Stomach (tissue), 8 donors: ENCODE measurements at regions not wholly inside any gene's neighbourhood (a gene's known extent, or its start where the extent isn't known, plus 50 kb on each side); places are given as distances from the start of the nearest gene placed in this dataset.
"Not testable (repeated sequence)": the region's sequence is repeated elsewhere in the genome, so short reads cannot be mapped to it uniquely, and the experiment has no call there.

ENCODE experiments used
- DNase-seq, 2 donors: peaks; one replicate each; pipeline versions ENCODE4 v3.0.0 to v3.0.0-alpha.2; 2013 to 2019
- H3K27ac ChIP-seq, 5 donors: fragments of 200-600 bp in 4 of 5; sonication (generic) in 4 of 5; one replicate each; pipeline ENCODE4 v1.5.1; 2013 to 2019; ENCODE audit warnings: mild to moderate bottlenecking in 1 of 5, moderate library complexity in 1 of 5
- H3K27me3 ChIP-seq, 3 donors: fragments of 200-600 bp; sonication (generic); one replicate each; pipeline ENCODE4 v1.5.1; 2017 to 2019; ENCODE audit warnings: mixed run types in 1 of 3
- H3K36me3 ChIP-seq, 4 donors: fragments of 200-600 bp; sonication (generic); 1 replicate in 3 of 4; 2 replicates in 1 of 4; pipeline ENCODE4 v1.5.1; 2016 to 2019
- H3K4me1 ChIP-seq, 4 donors: fragments of 200-600 bp; sonication (generic); one replicate each; pipeline ENCODE4 v1.5.1; 2016 to 2019
- H3K4me3 ChIP-seq, 4 donors: fragments of 200-600 bp; sonication (generic) in 3 of 4; one replicate each; pipeline ENCODE4 v1.5.1; 2016 to 2019; ENCODE audit warnings: mild to moderate bottlenecking in 1 of 4
- H3K9me3 ChIP-seq, 4 donors: fragments of 200-600 bp; sonication (generic); one replicate each; pipeline ENCODE4 v1.5.1; 2016 to 2019
- EP300 ChIP-seq: sonication (generic); formaldehyde crosslinking; IDR thresholded peaks from one replicate; pipeline ENCODE4 v1.6.1; 2017; ENCODE audit warnings: antibody characterized with exemption
- POLR2A ChIP-seq, 4 donors: fragments of 450-650 bp; IDR thresholded peaks; one replicate each; pipeline ENCODE4 v1.6.1; 2016; ENCODE audit warnings: antibody characterized with exemption in 4 of 4, control low read depth in 2 of 4, mild to moderate bottlenecking in 1 of 4, moderate library complexity in 1 of 4
- POLR2AphosphoS5 ChIP-seq, 3 donors: sonication (generic); formaldehyde crosslinking; IDR thresholded peaks; one replicate each; pipeline ENCODE4 v1.6.1; 2016; ENCODE audit warnings: antibody characterized with exemption in 3 of 3
- WGBS, 5 donors: extraction: QIAGEN DNeasy Blood & Tissue Kit in 3 of 5; methylation state at CpG; one replicate each; pipeline versions ENCODE4 v1.1.5 to v1.1.7; 2013 to 2018; 5-methylcytosine and 5-hydroxymethylcytosine counted together
- intact Hi-C: fragments of 100-400 bp; cut with DNase I; formaldehyde crosslinking; loops from one replicate; pipeline ENCODE4 v1.15.1; 2023; ENCODE audit warnings: low total_unique reads
- TF ChIP-seq, protein P1 (sequence below), 7 experiments: fragments of 450-650 bp in 4 of 7; fragments of 200-600 bp in 3 of 7; sonication (generic) in 3 of 7; IDR thresholded peaks; one replicate each; pipeline ENCODE4 v1.5.1; 2016 to 2019; ENCODE audit warnings: antibody characterized with exemption in 7 of 7, control low read depth in 2 of 7, mild to moderate bottlenecking in 1 of 7
- donor health status: healthy with polysubstance abuse.
- donor health status: Bipolar disorder and iron deficiency.
- donor health status: healthy.

DNA sequence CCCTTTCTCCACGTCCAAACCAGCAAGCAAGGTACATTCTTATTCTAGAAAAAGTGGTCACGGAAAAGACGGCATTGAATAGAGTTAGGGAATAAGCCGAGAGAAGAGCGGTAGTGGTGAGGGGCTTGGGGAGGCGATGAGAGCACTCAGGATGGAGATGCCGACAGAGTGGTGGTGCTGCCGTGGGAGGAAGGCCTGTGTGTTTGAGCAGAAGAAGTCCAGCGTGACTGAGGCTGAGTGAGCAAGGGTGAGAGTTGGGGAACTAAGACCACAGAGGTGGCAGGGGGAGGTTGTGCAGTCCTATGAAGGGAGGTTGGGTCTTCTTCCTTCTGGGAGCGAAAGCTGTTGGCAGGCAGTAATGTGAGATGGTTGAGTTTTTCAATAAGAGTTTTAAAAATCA is 252.3 kb downstream of the ABCC12 start:
- no peaks in the 10 kb centered on the region for H3K36me3 ChIP-seq
- 80 to 85% (median 83%) methylated on average over 10 of the region's 10 CpGs for WGBS, 5 donors
- no peaks in the 10 kb centered on the region for H3K4me1 ChIP-seq
- intact Hi-C loops: no loop called here
- TF ChIP-seq POLR2AphosphoS5 (IDR thresholded peaks at IDR 0.05): no peak
- TF ChIP-seq EP300: no peak
- TF ChIP-seq, protein P1, sequence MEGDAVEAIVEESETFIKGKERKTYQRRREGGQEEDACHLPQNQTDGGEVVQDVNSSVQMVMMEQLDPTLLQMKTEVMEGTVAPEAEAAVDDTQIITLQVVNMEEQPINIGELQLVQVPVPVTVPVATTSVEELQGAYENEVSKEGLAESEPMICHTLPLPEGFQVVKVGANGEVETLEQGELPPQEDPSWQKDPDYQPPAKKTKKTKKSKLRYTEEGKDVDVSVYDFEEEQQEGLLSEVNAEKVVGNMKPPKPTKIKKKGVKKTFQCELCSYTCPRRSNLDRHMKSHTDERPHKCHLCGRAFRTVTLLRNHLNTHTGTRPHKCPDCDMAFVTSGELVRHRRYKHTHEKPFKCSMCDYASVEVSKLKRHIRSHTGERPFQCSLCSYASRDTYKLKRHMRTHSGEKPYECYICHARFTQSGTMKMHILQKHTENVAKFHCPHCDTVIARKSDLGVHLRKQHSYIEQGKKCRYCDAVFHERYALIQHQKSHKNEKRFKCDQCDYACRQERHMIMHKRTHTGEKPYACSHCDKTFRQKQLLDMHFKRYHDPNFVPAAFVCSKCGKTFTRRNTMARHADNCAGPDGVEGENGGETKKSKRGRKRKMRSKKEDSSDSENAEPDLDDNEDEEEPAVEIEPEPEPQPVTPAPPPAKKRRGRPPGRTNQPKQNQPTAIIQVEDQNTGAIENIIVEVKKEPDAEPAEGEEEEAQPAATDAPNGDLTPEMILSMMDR (IDR thresholded peaks at IDR 0.05): no peak
- no peak for TF ChIP-seq POLR2A (IDR thresholded peaks at IDR 0.05)
- H3K9me3 ChIP-seq: peaks cover 0 to 9% (median under 1%) of the 10 kb centered on the region in 4 donors
- no peaks in the 10 kb centered on the region for H3K27me3 ChIP-seq
- DNase-seq: no peak
- no peak overlapping the region for H3K4me3 ChIP-seq
- H3K27ac ChIP-seq: no peak overlapping the region

DNA sequence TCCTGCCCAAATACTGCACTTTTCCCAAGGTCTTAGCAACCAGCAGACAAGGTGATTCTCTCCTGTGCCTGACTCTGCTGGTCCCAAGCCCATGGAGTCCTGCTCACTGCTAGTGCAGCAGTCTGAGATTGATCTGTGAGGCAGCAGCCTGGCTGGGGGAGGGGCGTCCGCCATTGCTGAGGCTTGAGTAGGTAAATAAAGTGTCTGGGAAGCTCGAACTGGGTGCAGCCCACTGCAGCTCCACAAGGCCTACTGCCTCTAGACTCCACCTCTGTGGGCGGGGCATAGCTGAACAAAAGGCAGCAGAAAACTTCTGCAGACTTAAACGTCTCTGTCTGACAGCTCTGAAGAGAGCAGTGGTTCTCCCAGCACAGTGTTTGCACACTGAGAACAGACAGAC is 258.7 kb downstream of the ABCC12 start:
- intact Hi-C loops, H3K9me3 ChIP-seq, H3K27ac ChIP-seq, H3K27me3 ChIP-seq, H3K4me3 ChIP-seq, H3K36me3 ChIP-seq, H3K4me1 ChIP-seq: not testable (repeated sequence)
- peak in 1 of 2 donors; percentile 27 for DNase-seq
- 22 to 53% (median 33%) methylated on average over 5 of the region's 5 CpGs for WGBS, 5 donors

GRCh38 chr16:47895146-47895545 is 260.6 kb downstream of the ABCC12 start:
- Histone ChIP-seq H3K27ac (no peak overlapping the region), H3K36me3 (no peaks in the 10 kb centered on the region), H3K27me3 (no peaks in the 10 kb centered on the region), H3K4me3 (no peak overlapping the region), H3K9me3 (peaks cover 0 to 6% (median 0%) of the 10 kb centered on the region in 4 donors), H3K4me1 (no peaks in the 10 kb centered on the region)
- 84 to 90% (median 87%) methylated on average over 10 of the region's 10 CpGs for WGBS, 5 donors
- TF ChIP-seq POLR2AphosphoS5 (IDR thresholded peaks at IDR 0.05) (no peak), EP300 (no peak), POLR2A (IDR thresholded peaks at IDR 0.05) (no peak)
- TF ChIP-seq, protein P1 (IDR thresholded peaks at IDR 0.05): no peak
- intact Hi-C loops: no loop called here
- no peak for DNase-seq

GRCh38 chr16:47892999-47893398 is 262.8 kb downstream of the ABCC12 start:
- no peak for DNase-seq
- intact Hi-C loops: no loop called here
- H3K9me3 ChIP-seq: no peaks in the 10 kb centered on the region
- H3K4me3 ChIP-seq: no peak overlapping the region
- H3K4me1 ChIP-seq: no peaks in the 10 kb centered on the region
- 84 to 91% (median 86%) methylated on average over 6 of the region's 6 CpGs for WGBS, 5 donors
- peaks cover 0 to 2% (median 0%) of the 10 kb centered on the region in 3 donors for H3K27me3 ChIP-seq
- H3K27ac ChIP-seq: no peak overlapping the region
- no peaks in the 10 kb centered on the region for H3K36me3 ChIP-seq
- TF ChIP-seq EP300 (no peak), POLR2A (IDR thresholded peaks at IDR 0.05) (no peak), POLR2AphosphoS5 (IDR thresholded peaks at IDR 0.05) (no peak)
- TF ChIP-seq, protein P1 (IDR thresholded peaks at IDR 0.05): no peak

DNA sequence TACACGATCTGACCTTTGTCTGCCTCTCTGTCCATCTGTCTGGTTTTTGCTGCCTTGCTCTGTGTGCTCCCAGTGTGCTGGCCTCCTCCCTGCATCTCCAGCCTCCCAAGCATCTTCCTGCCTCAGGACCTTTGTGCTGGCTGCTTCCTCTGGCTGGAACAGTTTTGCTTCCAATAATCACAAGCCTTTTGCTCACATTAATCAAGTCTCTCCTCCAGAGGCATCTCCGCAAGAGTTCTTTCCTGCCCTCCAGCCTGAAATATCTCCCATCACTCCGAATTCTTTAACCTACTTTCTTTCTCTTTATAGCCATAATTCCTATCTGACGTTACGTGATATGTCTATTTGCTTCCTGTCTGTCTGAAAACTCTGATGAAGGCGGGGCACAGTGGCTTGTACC is 267.1 kb downstream of the ABCC12 start:
- no peak for DNase-seq
- Histone ChIP-seq H3K9me3 (no peaks in the 10 kb centered on the region), H3K27ac (no peak overlapping the region), H3K36me3 (no peaks in the 10 kb centered on the region), H3K4me1 (no peaks in the 10 kb centered on the region), H3K27me3 (peaks cover 0 to 21% (median 0%) of the 10 kb centered on the region in 3 donors), H3K4me3 (no peak overlapping the region)
- TF ChIP-seq EP300: no peak
- no peak for TF ChIP-seq POLR2AphosphoS5 (IDR thresholded peaks at IDR 0.05)
- TF ChIP-seq POLR2A (IDR thresholded peaks at IDR 0.05): no peak
- TF ChIP-seq, protein P1 (IDR thresholded peaks at IDR 0.05): no peak
- 56 to 71% (median 69%) methylated on average over 6 of the region's 6 CpGs for WGBS, 5 donors
- intact Hi-C loops: no loop called here
